NB4 (cell line): ENCODE measurements at regions not wholly inside any gene's neighbourhood (a gene's known extent, or its start where the extent isn't known, plus 50 kb on each side); places are given as distances from the start of the nearest gene placed in this dataset.

Experiments used
- CTCF ChIP-seq: IDR thresholded peaks from one replicate; pipeline ENCODE4 v1.5.1; 2012; ENCODE audit warnings: low read depth, low read length
- POLR2A ChIP-seq: IDR thresholded peaks from 2 replicates; pipeline ENCODE4 v1.6.1; 2011; ENCODE audit warnings: mild to moderate bottlenecking; ENCODE audit not compliant: insufficient read length; ENCODE audit errors: extremely low read depth

GRCh38 chr14:76653875-76654572, 107.2 kb upstream of the VASH1 start:
- TF ChIP-seq CTCF (no peak), POLR2A (no peak)
